ENCODE measurements at regions not wholly inside any gene's neighbourhood (a gene's known extent, or its start where the extent isn't known, plus 50 kb on each side); places are given as distances from the start of the nearest gene placed in this dataset.

DNA sequence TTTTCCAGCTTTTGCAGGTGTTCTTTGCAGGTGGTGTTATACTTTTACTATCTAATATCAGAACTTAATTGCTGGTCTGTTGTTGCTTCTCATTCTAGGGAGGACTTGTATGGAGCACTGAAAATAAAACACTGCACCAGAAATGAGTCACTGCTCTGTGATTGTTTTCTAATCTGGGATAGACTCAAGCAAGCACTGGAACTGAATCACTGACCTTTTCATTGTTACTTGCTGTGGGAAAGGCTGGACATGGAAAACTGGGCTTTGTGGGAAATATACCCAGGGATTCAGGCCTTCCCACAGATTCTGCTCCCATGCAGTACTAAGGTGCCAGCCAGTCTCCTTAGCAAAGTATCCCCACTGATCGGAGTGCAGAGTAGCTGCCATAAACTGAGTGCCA is 470.0 kb upstream of the GCFC2 start:
- TF ChIP-seq EP300 (IDR thresholded peaks at IDR 0.05): no peak
- TF ChIP-seq, protein P1, sequence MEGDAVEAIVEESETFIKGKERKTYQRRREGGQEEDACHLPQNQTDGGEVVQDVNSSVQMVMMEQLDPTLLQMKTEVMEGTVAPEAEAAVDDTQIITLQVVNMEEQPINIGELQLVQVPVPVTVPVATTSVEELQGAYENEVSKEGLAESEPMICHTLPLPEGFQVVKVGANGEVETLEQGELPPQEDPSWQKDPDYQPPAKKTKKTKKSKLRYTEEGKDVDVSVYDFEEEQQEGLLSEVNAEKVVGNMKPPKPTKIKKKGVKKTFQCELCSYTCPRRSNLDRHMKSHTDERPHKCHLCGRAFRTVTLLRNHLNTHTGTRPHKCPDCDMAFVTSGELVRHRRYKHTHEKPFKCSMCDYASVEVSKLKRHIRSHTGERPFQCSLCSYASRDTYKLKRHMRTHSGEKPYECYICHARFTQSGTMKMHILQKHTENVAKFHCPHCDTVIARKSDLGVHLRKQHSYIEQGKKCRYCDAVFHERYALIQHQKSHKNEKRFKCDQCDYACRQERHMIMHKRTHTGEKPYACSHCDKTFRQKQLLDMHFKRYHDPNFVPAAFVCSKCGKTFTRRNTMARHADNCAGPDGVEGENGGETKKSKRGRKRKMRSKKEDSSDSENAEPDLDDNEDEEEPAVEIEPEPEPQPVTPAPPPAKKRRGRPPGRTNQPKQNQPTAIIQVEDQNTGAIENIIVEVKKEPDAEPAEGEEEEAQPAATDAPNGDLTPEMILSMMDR (IDR thresholded peaks at IDR 0.05): no peak
- no peak for TF ChIP-seq POLR2A (IDR thresholded peaks at IDR 0.05)
